ENCODE measurements at regions not wholly inside any gene's neighbourhood (a gene's known extent, or its start where the extent isn't known, plus 50 kb on each side); places are given as distances from the start of the nearest gene placed in this dataset.
"Not testable (repeated sequence)": the region's sequence is repeated elsewhere in the genome, so short reads cannot be mapped to it uniquely, and the experiment has no call there.

DNA sequence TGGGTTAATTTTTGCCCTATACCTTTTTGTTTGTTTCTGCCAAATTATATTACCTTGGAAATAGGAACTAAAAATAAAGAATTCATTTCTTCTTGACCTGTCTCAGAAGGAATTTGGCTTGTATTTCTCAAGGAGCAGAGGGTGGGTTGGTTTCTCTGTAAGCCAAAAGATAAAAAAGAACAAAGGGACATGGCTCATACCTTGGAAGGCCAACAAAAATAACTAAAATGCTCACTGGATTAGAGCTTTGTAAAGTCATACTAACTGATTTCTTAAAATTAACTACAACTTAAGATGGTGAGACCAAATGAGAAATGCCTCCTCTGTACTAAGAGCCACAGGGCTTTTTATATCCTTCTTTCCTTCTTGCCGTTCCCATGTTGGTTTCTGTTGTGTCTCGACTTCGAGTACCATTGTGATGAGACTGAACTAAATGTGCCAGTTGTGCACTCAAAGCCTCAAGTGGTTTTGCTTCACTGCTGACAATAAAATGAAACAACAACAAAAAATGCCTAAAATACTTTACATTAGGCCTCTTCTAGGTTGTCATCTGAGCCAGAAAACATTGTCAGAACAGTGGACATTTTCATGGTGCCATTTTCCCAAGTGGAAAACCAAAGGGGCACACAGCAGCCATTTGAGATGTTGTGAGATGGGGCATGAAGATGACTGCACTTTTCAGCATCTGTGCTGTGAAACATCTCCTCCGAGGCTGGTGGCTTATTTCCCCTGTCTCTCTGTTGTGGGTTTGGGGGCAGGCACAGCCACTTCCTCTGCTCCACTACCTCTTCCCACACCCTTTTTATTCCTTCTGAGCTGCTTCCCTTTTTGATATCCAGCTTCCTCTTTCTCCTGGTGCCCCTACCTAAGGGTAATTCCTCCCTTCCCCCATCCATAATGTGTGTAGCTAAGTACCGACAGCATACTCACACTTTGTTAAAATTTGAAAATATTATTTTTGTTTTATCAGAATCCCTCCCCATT is 51.8 kb upstream of the AGR3 start:
- no peak for DNase-seq (ENCODE audit: low read depth)

DNA sequence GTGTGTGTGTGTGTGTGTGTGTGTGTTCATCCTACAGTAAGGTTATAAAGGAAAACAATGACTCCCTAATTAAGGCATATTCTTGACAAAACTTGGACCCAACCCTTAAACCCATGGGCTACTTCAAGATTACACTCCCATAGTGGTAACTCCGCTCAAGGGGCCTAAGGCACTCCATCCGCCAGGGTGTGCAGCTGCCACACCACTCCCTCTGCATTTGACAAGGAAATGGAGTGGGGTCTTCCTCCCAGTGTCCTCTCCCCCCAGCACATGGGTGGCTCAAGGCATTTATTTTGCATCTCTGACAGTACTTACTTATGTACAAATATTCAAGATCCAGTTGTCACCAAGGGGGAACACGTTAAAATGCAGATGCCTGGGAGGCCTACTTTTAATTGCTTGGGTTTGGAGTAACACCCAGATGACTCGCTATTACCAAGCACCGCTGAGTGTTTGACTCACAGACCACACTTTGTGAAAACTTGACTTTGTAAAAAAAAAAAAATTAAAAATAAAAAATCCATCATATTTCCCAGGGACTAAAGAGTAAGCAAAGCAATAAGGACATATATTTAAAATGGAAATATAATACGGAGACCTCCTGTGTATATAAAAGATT is 53.0 kb upstream of the AGR3 start:
- DNase-seq (ENCODE audit: low read depth) = no peak

DNA sequence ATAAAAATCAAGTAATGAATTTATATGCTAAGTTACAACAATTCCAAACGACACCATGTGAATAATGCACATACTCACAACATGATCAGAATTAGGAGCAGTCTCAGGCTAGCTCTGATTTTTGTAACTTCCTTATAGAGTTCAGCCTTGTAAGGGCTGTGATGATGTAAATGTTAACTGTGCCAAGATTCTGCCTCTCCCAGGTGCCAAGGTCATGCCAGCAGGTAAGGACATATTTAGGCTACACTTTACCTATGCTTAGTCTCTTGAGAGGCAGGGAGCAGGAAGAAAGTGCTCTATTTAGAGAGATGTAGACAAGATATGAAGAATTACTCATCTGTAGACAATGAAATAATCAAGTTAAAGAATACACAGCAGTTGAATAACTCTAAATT is 53.6 kb upstream of the AGR3 start:
- DNase-seq (ENCODE audit: low read depth) = no peak

DNA sequence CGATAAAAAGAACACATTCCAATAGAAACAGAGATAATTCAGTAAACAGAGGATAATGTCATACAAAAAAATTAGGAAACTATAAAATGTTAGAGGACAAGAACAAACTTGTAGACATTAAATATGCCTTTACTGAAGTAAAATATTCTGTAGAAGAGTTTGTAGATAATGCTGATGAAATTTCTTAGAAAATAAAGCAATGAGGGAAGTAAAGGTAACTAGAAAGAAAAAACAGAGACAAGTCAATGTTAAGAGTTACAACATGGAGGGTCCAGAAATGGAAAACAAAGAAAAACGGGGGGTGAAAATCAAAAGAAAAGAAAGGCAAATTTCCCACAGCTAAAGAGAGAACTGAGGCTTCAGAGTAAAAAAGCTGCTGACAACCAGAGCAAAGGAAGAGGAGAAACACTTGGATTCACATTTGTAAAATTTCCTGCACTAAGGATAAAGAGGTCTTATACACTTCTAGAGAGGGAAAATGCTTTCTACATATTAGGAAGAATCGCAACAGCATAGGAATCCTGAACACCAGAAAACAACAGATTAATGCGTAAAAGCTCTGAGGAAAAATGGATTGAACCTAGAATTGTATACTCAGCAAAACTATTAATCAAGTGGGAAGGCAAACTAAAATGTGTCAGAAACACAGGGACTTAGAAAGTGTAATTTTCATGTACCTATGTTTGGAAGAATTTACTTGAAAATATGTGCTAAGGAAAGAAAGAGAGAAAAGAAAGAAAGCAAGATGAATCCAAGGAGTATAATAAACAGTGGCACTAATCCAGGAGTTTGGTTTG is 55.0 kb upstream of the AGR3 start:
- no peak for DNase-seq (ENCODE audit: low read depth)

DNA sequence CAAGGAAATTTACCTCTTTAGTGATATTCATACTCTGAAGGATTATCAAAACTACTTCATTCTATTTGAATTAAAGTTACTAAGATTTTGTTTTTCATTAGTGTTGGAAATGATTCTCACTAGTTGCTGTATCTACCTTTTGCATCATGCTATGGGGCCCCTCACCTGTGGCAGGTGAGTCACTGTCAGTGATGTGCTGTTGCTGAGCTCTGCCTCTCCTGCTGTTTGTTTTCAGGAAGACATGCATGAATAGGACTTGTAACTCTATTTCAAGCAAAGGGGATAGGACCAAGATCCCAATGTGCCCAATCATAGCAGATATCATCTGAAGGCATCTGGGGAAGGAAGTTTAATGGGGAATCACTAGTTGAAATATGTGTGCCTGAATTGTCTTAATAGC is 57.4 kb upstream of the AGR3 start:
- DNase-seq (ENCODE audit: low read depth) = no peak

DNA sequence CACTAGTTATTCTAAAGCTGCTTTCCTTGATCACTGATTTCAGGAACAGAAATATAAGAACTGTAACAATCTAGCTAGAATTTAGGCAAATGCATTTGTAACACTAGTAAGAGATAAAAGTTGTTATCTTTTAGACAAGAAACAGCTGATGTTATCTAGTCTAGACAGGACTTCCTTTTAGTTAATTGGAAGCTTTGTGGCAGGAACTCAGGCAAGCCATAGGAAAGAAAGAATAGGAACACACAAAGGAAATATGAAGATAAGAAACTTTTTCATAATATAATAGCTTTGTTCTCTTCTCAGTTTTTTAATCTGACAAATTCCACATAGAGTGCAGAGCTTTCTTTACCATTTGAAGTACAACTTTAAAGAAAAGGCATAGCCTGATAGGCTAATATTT is 59.0 kb upstream of the AGR3 start:
- DNase-seq (ENCODE audit: low read depth) = no peak

DNA sequence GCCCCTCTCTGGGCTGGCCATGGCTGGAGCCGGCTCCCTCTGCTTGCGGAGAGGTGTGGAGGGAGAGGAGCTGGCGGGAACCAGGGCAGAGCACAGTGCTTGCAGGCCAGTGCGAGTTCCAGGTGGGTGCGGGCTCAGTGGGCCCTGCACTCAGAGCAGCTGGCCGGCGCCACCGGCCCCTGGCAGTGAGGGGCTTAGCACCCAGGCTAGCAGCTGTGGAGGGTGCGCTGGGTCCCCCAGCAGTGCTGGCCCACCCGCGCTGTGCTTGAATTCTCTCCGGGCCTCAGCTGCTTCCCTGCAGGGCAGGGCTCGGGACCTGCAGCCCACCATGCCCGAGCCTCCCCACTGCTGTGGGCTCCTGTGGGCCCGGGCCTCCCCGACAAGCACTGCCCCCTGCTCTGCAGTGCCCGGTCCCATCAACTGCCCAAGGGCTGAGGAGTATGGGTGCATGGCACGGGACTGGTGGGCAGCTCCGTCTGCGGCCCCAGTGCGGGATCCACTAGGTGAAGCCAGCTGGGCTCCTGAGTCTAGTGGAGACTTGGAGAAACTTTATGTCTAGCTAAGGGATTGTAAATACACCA is 61.2 kb upstream of the AGR3 start:
- no peak for DNase-seq (ENCODE audit: low read depth)

DNA sequence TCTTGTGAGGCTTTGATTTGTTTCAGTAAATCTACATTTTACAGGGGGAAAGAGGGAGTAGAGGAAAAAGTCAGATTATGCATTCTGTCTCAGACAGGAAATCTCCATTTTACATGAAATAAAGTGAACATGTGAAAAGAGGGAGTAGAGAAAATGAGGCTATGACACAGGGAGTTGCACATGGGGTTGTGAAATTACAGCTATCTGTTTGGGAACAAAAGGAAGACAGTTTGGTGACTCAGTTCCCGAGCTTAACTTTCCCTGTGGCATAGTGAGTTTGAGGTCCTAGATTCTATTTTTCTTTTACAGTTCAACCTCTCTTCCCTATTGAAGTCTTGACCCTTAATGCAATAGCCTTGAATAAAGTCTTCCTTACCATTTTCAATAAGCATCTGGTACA is 63.2 kb upstream of the AGR3 start:
- no peak for DNase-seq (ENCODE audit: low read depth)

DNA sequence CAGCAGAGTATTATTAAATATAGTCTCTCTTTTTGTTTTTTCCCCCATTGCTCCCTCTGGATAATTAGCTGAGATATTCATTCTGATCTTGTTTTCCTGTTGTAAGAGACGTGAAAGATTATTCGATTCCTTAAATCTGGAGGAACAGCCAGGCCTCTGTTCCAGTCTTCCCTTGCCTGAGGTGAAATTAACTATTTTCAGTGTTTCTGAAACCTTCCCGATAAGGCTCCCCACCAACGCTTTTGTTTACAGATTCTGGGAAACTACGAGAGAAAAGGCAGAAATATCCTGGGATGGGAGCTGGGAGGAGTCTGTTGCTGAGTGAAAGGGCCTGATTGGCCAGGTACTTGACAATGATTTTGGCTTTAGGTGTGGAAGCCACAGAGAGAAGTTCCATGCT is 63.6 kb upstream of the AGR3 start:
- no peak for DNase-seq (ENCODE audit: low read depth)

DNA sequence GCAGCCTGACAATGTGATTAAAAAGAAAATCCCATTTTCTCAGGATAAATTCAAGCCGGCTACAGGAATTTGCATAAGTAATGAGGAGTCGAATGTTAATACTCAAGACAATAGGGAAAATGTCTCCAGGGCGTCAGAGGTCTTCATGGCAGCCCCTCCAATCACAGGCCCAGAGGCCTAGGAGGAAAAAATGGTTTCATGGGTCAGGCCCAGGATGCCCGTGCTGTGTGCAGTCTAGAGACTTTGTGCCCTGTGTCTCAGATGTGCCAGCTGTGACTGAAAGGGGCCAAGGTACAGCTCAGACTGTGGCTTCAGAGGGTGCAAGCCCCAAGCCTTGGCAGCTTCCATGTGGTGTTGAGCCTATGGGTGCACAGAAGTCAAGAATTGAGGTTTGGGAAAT is 66.3 kb upstream of the AGR3 start:
- not testable (repeated sequence) for DNase-seq (ENCODE audit: low read depth)

DNA sequence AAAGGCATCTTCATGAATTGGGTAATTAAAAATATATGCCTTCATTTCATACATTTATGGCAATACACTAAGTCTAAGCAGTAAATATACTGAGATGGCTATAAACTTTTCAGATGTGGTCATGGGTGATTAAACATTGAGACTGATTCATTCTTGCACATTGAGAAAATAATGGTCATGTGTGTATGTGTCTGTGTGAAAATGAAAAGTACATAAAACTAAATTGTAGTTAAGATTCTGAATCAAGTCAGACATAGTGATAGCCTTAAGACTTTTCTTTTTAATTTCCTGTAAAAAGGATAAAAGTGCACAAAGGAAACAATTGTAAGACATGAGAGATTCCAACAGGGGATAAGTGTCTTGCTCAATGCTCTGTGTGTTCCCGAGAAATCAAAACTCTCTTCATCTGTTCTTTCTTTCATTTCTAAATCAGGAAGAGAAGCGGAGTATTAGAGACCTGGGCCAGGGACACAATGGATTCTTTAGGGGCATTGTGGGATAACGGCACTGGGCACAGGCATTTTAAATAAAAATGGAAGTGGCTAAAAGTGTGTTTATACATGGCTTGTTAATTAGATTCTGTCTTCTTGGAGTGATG is 69.8 kb upstream of the AGR3 start:
- DNase-seq (ENCODE audit: low read depth) = no peak

DNA sequence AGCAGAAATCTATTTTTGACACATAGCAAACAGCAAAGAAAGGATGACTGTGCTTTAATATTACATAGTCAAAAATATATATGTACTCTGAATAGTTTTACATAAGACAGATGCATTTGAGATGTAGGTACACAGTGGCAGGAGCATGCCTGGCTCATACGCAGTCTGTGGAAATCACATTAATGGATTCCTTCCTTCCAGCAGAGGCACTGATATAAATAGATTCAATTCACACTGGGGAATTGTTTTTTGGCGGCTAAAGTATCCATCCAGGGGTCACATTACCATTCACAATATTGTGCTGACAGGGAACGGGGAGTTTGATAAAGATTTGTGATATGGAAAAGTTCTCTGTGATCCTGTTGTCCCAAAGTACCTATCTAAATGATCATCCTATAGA is 72.5 kb upstream of the AGR3 start:
- DNase-seq (ENCODE audit: low read depth) = no peak

DNA sequence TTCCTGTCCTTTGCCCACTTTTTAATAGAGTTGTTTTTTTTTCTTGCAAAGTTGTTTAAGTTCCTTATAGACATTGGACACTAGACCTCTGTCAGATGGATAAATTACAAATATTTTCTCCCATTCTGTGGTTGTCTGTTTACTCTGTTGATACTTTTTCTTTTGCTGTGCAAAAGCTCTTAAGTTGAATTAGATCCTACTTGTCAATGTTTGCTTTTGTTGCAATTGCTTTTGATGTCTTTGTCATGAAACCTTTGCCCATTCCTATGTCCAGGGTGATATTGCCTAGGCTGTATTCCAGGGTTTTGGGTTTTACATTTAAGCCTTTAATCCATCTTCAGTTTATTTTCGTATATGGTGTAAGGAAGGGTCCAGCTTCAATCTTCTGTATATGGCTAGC is 76.9 kb upstream of the AGR3 start:
- DNase-seq (ENCODE audit: low read depth) = no peak

DNA sequence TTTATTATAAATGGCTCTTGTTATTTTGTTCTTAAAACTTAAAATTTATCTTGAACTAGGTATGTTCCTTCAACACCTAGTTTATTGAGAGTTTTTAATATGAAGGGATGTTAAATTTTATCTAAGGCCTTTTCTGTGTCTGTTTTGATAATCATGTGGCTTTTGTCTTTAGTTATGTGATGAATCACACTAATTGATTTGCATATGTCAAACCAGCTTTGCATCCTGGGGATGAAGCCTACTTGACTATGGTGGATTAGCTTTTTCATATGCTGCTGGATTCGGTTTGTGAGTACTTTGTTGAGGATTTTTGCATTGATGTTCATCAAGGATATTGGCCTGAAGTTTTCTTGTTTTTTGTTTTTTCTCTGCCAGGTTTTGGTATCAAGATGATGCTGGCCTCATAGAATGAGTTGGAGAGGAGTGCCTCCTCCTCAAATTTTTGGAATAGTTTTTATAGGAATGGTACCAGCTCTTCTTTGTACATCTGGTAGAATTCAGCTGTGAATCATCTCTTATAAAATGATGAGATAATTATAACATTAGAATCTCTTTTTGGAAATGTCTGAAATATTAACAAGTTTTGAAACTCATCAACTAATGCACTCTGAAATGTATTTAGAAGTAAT is 78.7 kb upstream of the AGR3 start:
- no peak for DNase-seq (ENCODE audit: low read depth)

DNA sequence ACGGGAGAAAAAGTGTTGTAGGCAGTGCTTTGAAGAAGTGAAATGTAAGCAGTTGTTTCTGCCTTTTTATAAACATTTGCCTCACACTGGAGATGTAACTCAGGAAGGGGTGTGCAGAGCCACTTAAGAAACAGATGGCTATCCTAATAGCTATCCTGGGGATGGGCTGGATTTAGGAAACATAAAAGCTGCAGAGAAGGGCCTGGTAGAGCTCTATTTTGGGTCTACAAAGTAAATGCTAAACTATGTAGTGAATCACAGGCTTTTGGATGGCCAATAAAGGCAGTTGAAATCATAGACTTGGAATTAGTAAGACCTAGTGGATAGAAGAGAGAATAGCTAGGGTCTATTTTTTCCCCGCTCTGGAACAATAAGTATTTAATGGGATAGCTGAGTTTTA is 79.9 kb upstream of the AGR3 start:
- DNase-seq (ENCODE audit: low read depth) = no peak

DNA sequence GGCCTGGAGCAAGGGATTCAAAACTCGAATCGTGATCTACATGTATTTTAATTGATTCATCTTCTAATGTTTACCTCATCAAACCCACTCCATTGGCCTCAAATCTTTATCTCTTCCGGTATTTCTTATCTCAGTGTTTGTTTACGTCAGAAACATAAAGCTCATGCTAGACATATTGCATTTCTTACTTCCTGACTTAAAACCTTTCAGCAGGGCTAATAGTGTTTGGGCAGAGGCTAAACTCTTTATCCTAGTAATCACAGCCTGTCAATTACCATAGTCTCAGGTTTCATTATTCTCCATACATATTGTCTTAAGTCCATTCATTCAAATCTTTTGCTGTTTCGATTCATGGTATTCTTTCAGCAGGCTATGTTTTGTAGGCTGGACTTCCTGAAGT is 81.3 kb upstream of the AGR3 start:
- no peak for DNase-seq (ENCODE audit: low read depth)

DNA sequence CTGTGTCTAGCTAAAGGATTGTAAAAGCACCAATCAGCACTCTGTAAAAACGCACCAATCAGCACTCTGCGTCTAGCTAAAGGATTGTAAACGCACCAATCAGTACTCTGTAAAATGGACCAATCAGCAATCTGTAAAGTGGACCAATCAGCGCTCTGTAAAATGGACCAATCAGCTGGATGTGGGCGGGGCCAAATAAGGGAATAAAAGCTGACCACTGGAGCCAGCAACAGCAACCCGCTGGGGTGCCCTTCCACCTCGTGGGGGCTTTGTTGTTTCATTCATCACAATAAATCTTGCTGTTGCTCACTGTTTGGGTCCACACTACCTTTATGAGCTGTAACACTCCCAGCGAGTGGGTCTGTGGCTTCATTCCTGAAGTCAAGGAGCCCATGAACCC is 83.9 kb upstream of the AGR3 start:
- not testable (repeated sequence) for DNase-seq (ENCODE audit: low read depth)

DNA sequence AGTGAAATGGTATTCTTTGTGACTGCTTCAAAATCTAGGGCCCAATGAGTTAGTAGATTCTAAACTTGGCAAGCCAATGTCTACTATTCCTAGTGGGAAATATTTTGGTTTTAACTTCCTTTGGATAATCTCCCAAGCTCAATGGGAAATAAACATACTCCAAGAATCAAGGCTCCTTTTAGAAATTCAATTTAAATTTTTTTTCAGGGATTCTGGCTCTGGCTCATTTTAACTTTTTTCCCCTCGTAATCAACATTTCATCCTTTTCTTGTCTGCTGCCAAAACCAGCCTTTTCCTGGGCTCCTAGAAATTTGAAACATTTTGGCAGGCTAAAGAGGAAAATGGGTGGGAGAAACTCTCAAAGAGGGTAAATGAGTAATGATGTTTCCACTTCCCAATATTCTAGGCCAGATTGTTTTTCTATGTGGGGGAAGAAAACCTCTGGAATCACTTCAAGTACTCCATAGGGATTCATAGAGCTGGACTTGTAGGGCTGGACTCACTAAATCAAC is 85.6 kb upstream of the AGR3 start:
- DNase-seq (ENCODE audit: low read depth) = no peak

DNA sequence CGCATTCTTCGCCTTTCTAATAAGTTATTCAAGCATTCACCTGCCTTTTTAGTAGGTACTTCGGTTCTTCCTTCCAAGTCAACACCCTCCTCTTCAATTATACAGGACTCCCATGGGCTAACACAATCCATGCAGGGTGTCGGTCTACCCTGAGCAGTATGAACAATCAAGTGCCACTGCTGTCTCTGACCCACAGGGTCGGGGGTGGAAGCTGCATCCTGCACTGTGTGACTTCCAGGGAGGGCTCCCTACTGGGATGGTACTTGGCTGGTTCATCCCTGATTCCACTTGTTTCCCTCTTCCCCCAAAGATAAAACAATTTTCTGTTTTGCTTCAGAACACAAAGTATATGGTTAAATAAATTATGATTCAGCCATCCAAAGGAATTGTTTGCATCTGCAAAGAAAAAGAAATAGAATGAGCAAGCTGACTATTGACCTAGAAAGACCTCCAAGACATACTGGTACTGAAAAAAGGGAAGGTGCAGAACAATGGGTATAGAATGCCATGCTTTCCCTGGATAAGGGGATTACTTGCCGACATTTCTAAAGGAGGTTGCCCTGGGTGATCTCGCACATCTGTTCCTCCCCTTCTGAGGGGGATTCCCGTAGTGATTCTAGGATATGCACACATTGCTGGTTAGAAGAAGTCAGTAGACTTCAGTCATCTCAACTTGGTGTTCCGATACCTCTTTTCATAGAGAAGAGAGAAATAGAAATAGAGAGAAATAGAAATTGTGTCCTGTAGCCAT is 89.1 kb upstream of the AGR3 start:
- no peak for DNase-seq (ENCODE audit: low read depth)

DNA sequence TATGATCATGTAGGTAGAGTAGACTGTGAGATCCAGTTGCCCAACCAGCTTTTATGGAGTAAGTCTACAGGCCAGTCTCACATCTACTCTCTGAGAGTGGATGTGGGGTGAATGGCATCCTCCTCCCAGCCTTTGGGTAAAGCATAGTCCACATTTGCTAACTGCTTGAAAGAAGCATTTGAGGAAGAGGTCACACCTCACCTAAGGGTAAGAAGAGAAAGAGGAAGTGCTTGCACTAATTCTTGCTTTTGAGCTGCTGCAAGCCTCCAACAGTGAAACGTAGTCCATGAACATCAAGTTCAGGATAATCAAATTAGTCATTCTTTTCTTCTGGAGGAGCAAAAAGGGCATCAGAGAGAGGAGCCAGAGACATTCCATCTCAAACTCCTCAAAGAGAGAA is 93.9 kb upstream of the AGR3 start:
- no peak for DNase-seq (ENCODE audit: low read depth)
